ENCODE measurements at regions not wholly inside any gene's neighbourhood (a gene's known extent, or its start where the extent isn't known, plus 50 kb on each side); places are given as distances from the start of the nearest gene placed in this dataset.

DNA sequence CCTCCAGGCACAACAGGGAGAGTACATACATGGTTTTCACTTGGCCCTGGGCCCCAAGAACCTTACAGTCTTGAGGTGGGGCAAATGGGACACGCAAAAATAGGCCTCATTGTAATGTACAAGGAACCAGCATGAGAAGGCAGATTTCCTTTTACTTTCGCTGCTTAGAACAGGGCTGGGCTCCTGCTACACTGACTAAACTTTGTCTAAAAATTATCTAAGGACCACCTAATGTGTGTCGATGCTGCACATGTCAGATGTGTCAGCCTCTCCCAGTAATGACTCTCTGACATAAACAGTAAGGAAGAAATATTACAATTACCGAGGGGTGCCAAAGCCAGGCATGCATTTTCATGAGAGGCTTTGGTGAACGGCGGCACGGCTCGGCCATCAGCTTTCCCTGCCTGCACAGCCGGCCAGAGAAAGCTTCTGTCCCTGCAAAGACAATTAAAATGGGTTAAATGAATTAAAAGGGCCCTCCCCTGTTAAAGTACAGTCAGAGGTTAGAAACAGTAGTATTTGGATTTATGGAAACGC lies 224.2 kb upstream of the IRX3 start:
- TF ChIP-seq POLR2AphosphoS5 (IDR thresholded peaks at IDR 0.05; ENCODE audit: low read depth) (no peak), EZH2 (IDR thresholded peaks at IDR 0.05; ENCODE audit: low read depth, unreplicated experiment) (no peak), STAT1 (IDR thresholded peaks at IDR 0.05; ENCODE audit: unreplicated experiment) (no peak), JUNB (IDR thresholded peaks at IDR 0.05; ENCODE audit: unreplicated experiment) (no peak), ZNF331 (CRISPR knock-in tag; IDR thresholded peaks at IDR 0.05; ENCODE audit: low read depth) (no peak), CREB1 (CRISPR knock-in tag; IDR thresholded peaks at IDR 0.05; ENCODE audit: low read depth) (no peak), EZH2phosphoT487 (IDR thresholded peaks at IDR 0.05; ENCODE audit: unreplicated experiment) (no peak), REST (IDR thresholded peaks at IDR 0.05; ENCODE audit: unreplicated experiment) (no peak)
- TF ChIP-seq, protein P1, sequence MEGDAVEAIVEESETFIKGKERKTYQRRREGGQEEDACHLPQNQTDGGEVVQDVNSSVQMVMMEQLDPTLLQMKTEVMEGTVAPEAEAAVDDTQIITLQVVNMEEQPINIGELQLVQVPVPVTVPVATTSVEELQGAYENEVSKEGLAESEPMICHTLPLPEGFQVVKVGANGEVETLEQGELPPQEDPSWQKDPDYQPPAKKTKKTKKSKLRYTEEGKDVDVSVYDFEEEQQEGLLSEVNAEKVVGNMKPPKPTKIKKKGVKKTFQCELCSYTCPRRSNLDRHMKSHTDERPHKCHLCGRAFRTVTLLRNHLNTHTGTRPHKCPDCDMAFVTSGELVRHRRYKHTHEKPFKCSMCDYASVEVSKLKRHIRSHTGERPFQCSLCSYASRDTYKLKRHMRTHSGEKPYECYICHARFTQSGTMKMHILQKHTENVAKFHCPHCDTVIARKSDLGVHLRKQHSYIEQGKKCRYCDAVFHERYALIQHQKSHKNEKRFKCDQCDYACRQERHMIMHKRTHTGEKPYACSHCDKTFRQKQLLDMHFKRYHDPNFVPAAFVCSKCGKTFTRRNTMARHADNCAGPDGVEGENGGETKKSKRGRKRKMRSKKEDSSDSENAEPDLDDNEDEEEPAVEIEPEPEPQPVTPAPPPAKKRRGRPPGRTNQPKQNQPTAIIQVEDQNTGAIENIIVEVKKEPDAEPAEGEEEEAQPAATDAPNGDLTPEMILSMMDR (conservative IDR thresholded peaks at IDR 0.05; ENCODE audit: low read depth in 2 of 2), result no peak
